Prostate gland (tissue), 2 donors: ENCODE measurements at regions not wholly inside any gene's neighbourhood (a gene's known extent, or its start where the extent isn't known, plus 50 kb on each side); places are given as distances from the start of the nearest gene placed in this dataset.

ENCODE experiments used
- DNase-seq: peaks from one replicate; pipeline ENCODE4 v3.0.0-alpha.2; 2019; ENCODE audit warnings: low spot score
- H3K27ac ChIP-seq, 2 donors: fragments of 200-600 bp; sonication (generic); 2 replicates each; pipeline ENCODE4 v1.5.1; 2017 to 2019
- H3K27me3 ChIP-seq: fragments of 200-600 bp; sonication (generic); replicated peaks from 2 replicates; pipeline ENCODE4 v1.5.1; 2019; ENCODE audit not compliant: insufficient read depth
- H3K36me3 ChIP-seq, 2 donors: fragments of 200-600 bp; sonication (generic); 1 replicate in 1 of 2; 2 replicates in 1 of 2; pipeline versions ENCODE4 v1.5.1 to v1.8.1; 2017 to 2019
- H3K4me1 ChIP-seq: fragments of 200-600 bp; sonication (generic); replicated peaks from 2 replicates; pipeline ENCODE4 v1.5.1; 2019
- H3K4me3 ChIP-seq, 2 donors: fragments of 200-600 bp; sonication (generic); 2 replicates each; pipeline ENCODE4 v1.5.1; 2017 to 2019
- H3K9me3 ChIP-seq: fragments of 200-600 bp; sonication (generic); 2 replicates; pipeline ENCODE4 v1.5.1; 2017
- CTCF ChIP-seq, 4 experiments: fragments of 200-600 bp in 2 of 4; fragments of 450-650 bp in 2 of 4; sonication (generic) in 2 of 4; IDR thresholded peaks; 1 replicate in 3 of 4; 2 replicates in 1 of 4; pipeline ENCODE4 v1.5.1; 2016 to 2019; ENCODE audit warnings: antibody characterized with exemption in 4 of 4, mild to moderate bottlenecking in 2 of 4, moderate library complexity in 2 of 4
- POLR2A ChIP-seq: fragments of 450-650 bp; IDR thresholded peaks from one replicate; pipeline ENCODE4 v1.6.1; 2016; ENCODE audit warnings: antibody characterized with exemption, mild to moderate bottlenecking
- POLR2AphosphoS5 ChIP-seq: sonication (generic); formaldehyde crosslinking; IDR thresholded peaks from one replicate; pipeline ENCODE4 v1.6.1; 2017; ENCODE audit warnings: antibody characterized with exemption
- WGBS: methylation state at CpG from one replicate; pipeline ENCODE4 v1.1.5; 2018; 5-methylcytosine and 5-hydroxymethylcytosine counted together
- intact Hi-C: fragments of 100-400 bp; cut with DNase I; formaldehyde crosslinking; loops from one replicate; pipeline ENCODE4 v1.14.2; 2022

GRCh38 chr4:103484521-103484920 is 235.3 kb downstream of the TACR3 start:
- intact Hi-C loops, result no loop called here
- Histone ChIP-seq H3K27me3 (no peaks in the 10 kb centered on the region), H3K36me3 (no peaks in the 10 kb centered on the region), H3K27ac (no peak overlapping the region), H3K9me3 (no peaks in the 10 kb centered on the region), H3K4me3 (no peak overlapping the region), H3K4me1 (no peaks in the 10 kb centered on the region)
- no peak for DNase-seq
- WGBS, result 78% methylated on average over 3 of the region's 3 CpGs
- TF ChIP-seq CTCF (IDR thresholded peaks at IDR 0.05) (no peak), POLR2A (no peak), POLR2AphosphoS5 (no peak)

- WGBS, result 100% methylated on average over 2 of the region's 2 CpGs
- H3K36me3 ChIP-seq, result no peaks in the 10 kb centered on the region
- H3K9me3 ChIP-seq, result no peaks in the 10 kb centered on the region
- H3K4me3 ChIP-seq, result no peak overlapping the region
- TF ChIP-seq CTCF (IDR thresholded peaks at IDR 0.05) (no peak), POLR2A (no peak), POLR2AphosphoS5 (no peak)
- no peak for DNase-seq
- intact Hi-C loops, result no loop called here
- H3K27ac ChIP-seq, result no peak overlapping the region
- H3K27me3 ChIP-seq, result no peaks in the 10 kb centered on the region
- no peaks in the 10 kb centered on the region for H3K4me1 ChIP-seq
Observed at GRCh38 chr4:103482893-103483292, 236.9 kb downstream of the TACR3 start.

- no peak for TF ChIP-seq POLR2AphosphoS5
- TF ChIP-seq POLR2A, result no peak
- no peak for TF ChIP-seq CTCF (IDR thresholded peaks at IDR 0.05)
- 39% methylated on average over 3 of the region's 3 CpGs for WGBS
- H3K4me3 ChIP-seq, result no peak overlapping the region
- H3K36me3 ChIP-seq, result no peaks in the 10 kb centered on the region
- H3K9me3 ChIP-seq, result no peaks in the 10 kb centered on the region
- no peak overlapping the region for H3K27ac ChIP-seq
- DNase-seq, result no peak
- intact Hi-C loops, result no loop called here
- H3K27me3 ChIP-seq, result no peaks in the 10 kb centered on the region
- no peaks in the 10 kb centered on the region for H3K4me1 ChIP-seq
Observed at GRCh38 chr4:103482471-103482870, 237.3 kb downstream of the TACR3 start.

GRCh38 chr4:103478734-103479133 is 241.1 kb downstream of the TACR3 start:
- H3K27me3 ChIP-seq, result no peaks in the 10 kb centered on the region
- H3K9me3 ChIP-seq, result no peaks in the 10 kb centered on the region
- no peak overlapping the region for H3K27ac ChIP-seq
- no peaks in the 10 kb centered on the region for H3K4me1 ChIP-seq
- WGBS, result 45% methylated on average over 1 of the region's 1 CpG
- DNase-seq, result no peak
- H3K36me3 ChIP-seq, result no peaks in the 10 kb centered on the region
- intact Hi-C loops, result no loop called here
- H3K4me3 ChIP-seq, result no peak overlapping the region
- TF ChIP-seq POLR2AphosphoS5 (no peak), POLR2A (no peak), CTCF (IDR thresholded peaks at IDR 0.05) (no peak)

- H3K4me1 ChIP-seq, result no peaks in the 10 kb centered on the region
- no peaks in the 10 kb centered on the region for H3K36me3 ChIP-seq
- TF ChIP-seq POLR2A (no peak), CTCF (IDR thresholded peaks at IDR 0.05) (no peak), POLR2AphosphoS5 (no peak)
- H3K4me3 ChIP-seq, result no peak overlapping the region
- no peak overlapping the region for H3K27ac ChIP-seq
- no peaks in the 10 kb centered on the region for H3K9me3 ChIP-seq
- WGBS, result 36% methylated on average over 1 of the region's 1 CpG
- H3K27me3 ChIP-seq, result no peaks in the 10 kb centered on the region
- no peak for DNase-seq
- intact Hi-C loops, result no loop called here
Observed at GRCh38 chr4:103478210-103478609, 241.6 kb downstream of the TACR3 start.
